Activated T-helper 1 cell treated with anti-CD3 and anti-CD28 coated beads, Interleukin-2, amount 50 U/mL, for 16 hours (primary cell): ENCODE measurements at regions not wholly inside any gene's neighbourhood (a gene's known extent, or its start where the extent isn't known, plus 50 kb on each side); places are given as distances from the start of the nearest gene placed in this dataset.
A peak's percentile ranks its signal among the peaks of the same experiment; 100 is the strongest.

ENCODE experiments used
- DNase-seq, 2 donors: peaks; one replicate each; pipeline ENCODE4 v3.0.0-alpha.2; 2020; ENCODE audit warnings: low read depth in 1 of 2, low spot score in 1 of 2

- DNase-seq, result no peak
Observed at GRCh38 chr16:31701734-31702133, 171.9 kb upstream of the ZNF267 start.

GRCh38 chr16:31702796-31703195, 170.8 kb upstream of the ZNF267 start:
- DNase-seq, result no peak

- DNase-seq, result no peak
Observed at GRCh38 chr16:31703526-31704128, 170.0 kb upstream of the ZNF267 start.

GRCh38 chr16:31704138-31704537, 169.5 kb upstream of the ZNF267 start:
- DNase-seq, result no peak

GRCh38 chr16:31705371-31705770, 168.2 kb upstream of the ZNF267 start:
- no peak for DNase-seq

- DNase-seq, result no peak
Observed at GRCh38 chr16:31706318-31706717, 167.3 kb upstream of the ZNF267 start.

- DNase-seq, result no peak
Observed at GRCh38 chr16:31706925-31707324, 166.7 kb upstream of the ZNF267 start.

GRCh38 chr16:31707743-31708335, 165.8 kb upstream of the ZNF267 start:
- DNase-seq, result no peak

- DNase-seq, result no peak
Observed at GRCh38 chr16:31708348-31708747, 165.3 kb upstream of the ZNF267 start.

GRCh38 chr16:31709181-31709580, 164.4 kb upstream of the ZNF267 start:
- DNase-seq, result no peak

- DNase-seq, result no peak
Observed at GRCh38 chr16:31710134-31710533, 163.5 kb upstream of the ZNF267 start.

- no peak for DNase-seq
Observed at GRCh38 chr16:31710880-31711279, 162.7 kb upstream of the ZNF267 start.

- no peak for DNase-seq
Observed at GRCh38 chr16:31711344-31711845, 162.2 kb upstream of the ZNF267 start.

GRCh38 chr16:31712064-31712540, 161.5 kb upstream of the ZNF267 start:
- DNase-seq, result no peak

- peak; percentile 81 to 82 for DNase-seq
Observed at GRCh38 chr16:31713071-31713944, 160.3 kb upstream of the ZNF267 start.

- no peak for DNase-seq
Observed at GRCh38 chr16:31713945-31714902, 159.4 kb upstream of the ZNF267 start.

- DNase-seq, result no peak
Observed at GRCh38 chr16:31714903-31715504, 158.6 kb upstream of the ZNF267 start.

- no peak for DNase-seq
Observed at GRCh38 chr16:31715915-31716314, 157.7 kb upstream of the ZNF267 start.

- DNase-seq, result no peak
Observed at GRCh38 chr16:31718998-31719397, 154.6 kb upstream of the ZNF267 start.

- no peak for DNase-seq
Observed at GRCh38 chr16:31727553-31727952, 146.1 kb upstream of the ZNF267 start.
